Mammary epithelial cell (primary cell): ENCODE measurements at regions not wholly inside any gene's neighbourhood (a gene's known extent, or its start where the extent isn't known, plus 50 kb on each side); places are given as distances from the start of the nearest gene placed in this dataset.

Source experiments
- EZH2 ChIP-seq: IDR thresholded peaks from 2 replicates; pipeline ENCODE4 v1.6.1; 2012; ENCODE audit warnings: low read length, inconsistent platforms, borderline replicate concordance
- TF ChIP-seq, protein P1 (sequence below), 2 donors: IDR thresholded peaks in 1 of 2; conservative IDR thresholded peaks in 1 of 2; 2 replicates each; pipeline ENCODE4 v1.5.1; 2011 to 2012; ENCODE audit warnings: inconsistent platforms in 2 of 2, low read length in 2 of 2, mild to moderate bottlenecking in 2 of 2, control low read depth in 1 of 2, low read depth in 1 of 2; ENCODE audit not compliant: insufficient read depth in 1 of 2; ENCODE audit errors: extremely low read depth in 1 of 2

DNA sequence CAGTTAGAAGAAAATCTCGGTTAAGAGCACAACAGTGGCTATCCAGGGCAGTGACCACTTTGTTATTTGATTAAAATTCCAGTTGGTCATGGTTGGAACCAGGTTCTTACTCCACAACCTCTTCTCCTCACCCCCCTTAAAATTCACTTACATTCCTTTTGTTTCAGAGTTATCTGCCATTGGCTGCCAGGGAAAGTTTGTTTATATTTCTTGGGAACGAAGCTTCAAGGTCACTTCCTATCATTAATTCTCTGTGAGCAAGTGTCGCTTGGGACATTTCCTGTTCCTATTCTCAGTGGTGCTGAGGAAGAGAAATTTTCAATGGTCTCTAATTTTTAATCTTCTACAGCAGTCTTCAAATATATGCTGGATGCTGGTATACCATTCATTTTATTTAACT is 121.1 kb upstream of the COL21A1 start:
- TF ChIP-seq, protein P1, sequence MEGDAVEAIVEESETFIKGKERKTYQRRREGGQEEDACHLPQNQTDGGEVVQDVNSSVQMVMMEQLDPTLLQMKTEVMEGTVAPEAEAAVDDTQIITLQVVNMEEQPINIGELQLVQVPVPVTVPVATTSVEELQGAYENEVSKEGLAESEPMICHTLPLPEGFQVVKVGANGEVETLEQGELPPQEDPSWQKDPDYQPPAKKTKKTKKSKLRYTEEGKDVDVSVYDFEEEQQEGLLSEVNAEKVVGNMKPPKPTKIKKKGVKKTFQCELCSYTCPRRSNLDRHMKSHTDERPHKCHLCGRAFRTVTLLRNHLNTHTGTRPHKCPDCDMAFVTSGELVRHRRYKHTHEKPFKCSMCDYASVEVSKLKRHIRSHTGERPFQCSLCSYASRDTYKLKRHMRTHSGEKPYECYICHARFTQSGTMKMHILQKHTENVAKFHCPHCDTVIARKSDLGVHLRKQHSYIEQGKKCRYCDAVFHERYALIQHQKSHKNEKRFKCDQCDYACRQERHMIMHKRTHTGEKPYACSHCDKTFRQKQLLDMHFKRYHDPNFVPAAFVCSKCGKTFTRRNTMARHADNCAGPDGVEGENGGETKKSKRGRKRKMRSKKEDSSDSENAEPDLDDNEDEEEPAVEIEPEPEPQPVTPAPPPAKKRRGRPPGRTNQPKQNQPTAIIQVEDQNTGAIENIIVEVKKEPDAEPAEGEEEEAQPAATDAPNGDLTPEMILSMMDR (conservative IDR thresholded peaks at IDR 0.05 in 1 of 2, IDR thresholded peaks at IDR 0.05 in 1 of 2; ENCODE audit: extremely low read depth in 1 of 2, insufficient read depth in 1 of 2, low read depth in 1 of 2, low read length in 2 of 2), result no peak
- no peak for TF ChIP-seq EZH2
